ENCODE measurements at regions not wholly inside any gene's neighbourhood (a gene's known extent, or its start where the extent isn't known, plus 50 kb on each side); places are given as distances from the start of the nearest gene placed in this dataset.

- no peaks in the 10 kb centered on the region for H3K4me1 Mint-ChIP-seq (ENCODE audit: unreplicated experiment)
- no peaks in the 10 kb centered on the region for H3K36me3 Mint-ChIP-seq
- no peak for DNase-seq (ENCODE audit: extremely low spot score, unreplicated experiment)
- H3K27ac Mint-ChIP-seq: no peak overlapping the region
- no peaks in the 10 kb centered on the region for H3K27me3 Mint-ChIP-seq
- no peaks in the 10 kb centered on the region for H3K9me3 Mint-ChIP-seq
- H3K4me3 Mint-ChIP-seq: no peak overlapping the region
- TF ChIP-seq CTCF (conservative IDR thresholded peaks at IDR 0.05): no peak
Measured at GRCh38 chr1:68673771-68674170, 176.9 kb upstream of the DEPDC1 start.

GRCh38 chr1:68675336-68675735, 178.5 kb upstream of the DEPDC1 start:
- H3K36me3 Mint-ChIP-seq: no peaks in the 10 kb centered on the region
- DNase-seq (ENCODE audit: extremely low spot score, unreplicated experiment): no peak
- H3K4me1 Mint-ChIP-seq (ENCODE audit: unreplicated experiment): no peaks in the 10 kb centered on the region

GRCh38 chr1:68677684-68678351, 180.9 kb upstream of the DEPDC1 start:
- no peak overlapping the region for H3K4me3 Mint-ChIP-seq
- no peaks in the 10 kb centered on the region for H3K27me3 Mint-ChIP-seq
- no peaks in the 10 kb centered on the region for H3K9me3 Mint-ChIP-seq
- DNase-seq (ENCODE audit: extremely low spot score, unreplicated experiment): no peak
- no peak for TF ChIP-seq CTCF (conservative IDR thresholded peaks at IDR 0.05)
- H3K27ac Mint-ChIP-seq: no peak overlapping the region
- H3K36me3 Mint-ChIP-seq: no peaks in the 10 kb centered on the region
- H3K4me1 Mint-ChIP-seq (ENCODE audit: unreplicated experiment): no peaks in the 10 kb centered on the region

More at GRCh38 chr1:68675336-68675735, 178.5 kb upstream of the DEPDC1 start:
- TF ChIP-seq CTCF (conservative IDR thresholded peaks at IDR 0.05): no peak
- Mint-ChIP-seq H3K27ac (no peak overlapping the region), H3K27me3 (no peaks in the 10 kb centered on the region), H3K9me3 (no peaks in the 10 kb centered on the region), H3K4me3 (no peak overlapping the region)

GRCh38 chr1:68696221-68696620, 199.3 kb upstream of the DEPDC1 start:
- Mint-ChIP-seq H3K4me3 (no peak overlapping the region), H3K27me3 (no peaks in the 10 kb centered on the region), H3K4me1 (ENCODE audit: unreplicated experiment) (no peaks in the 10 kb centered on the region), H3K27ac (no peak overlapping the region), H3K36me3 (no peaks in the 10 kb centered on the region), H3K9me3 (no peaks in the 10 kb centered on the region)
- no peak for DNase-seq (ENCODE audit: extremely low spot score, unreplicated experiment)
- TF ChIP-seq CTCF (conservative IDR thresholded peaks at IDR 0.05): no peak

GRCh38 chr1:68703921-68704354, 207.1 kb upstream of the DEPDC1 start:
- DNase-seq (ENCODE audit: extremely low spot score, unreplicated experiment): no peak
- H3K9me3 Mint-ChIP-seq: peaks cover 4% of the 10 kb centered on the region
- no peaks in the 10 kb centered on the region for H3K4me1 Mint-ChIP-seq (ENCODE audit: unreplicated experiment)
- H3K27ac Mint-ChIP-seq: no peak overlapping the region
- H3K36me3 Mint-ChIP-seq: no peaks in the 10 kb centered on the region
- H3K27me3 Mint-ChIP-seq: no peaks in the 10 kb centered on the region
- no peak overlapping the region for H3K4me3 Mint-ChIP-seq
- TF ChIP-seq CTCF (conservative IDR thresholded peaks at IDR 0.05): no peak
